ENCODE measurements at regions not wholly inside any gene's neighbourhood (a gene's known extent, or its start where the extent isn't known, plus 50 kb on each side); places are given as distances from the start of the nearest gene placed in this dataset.

DNA sequence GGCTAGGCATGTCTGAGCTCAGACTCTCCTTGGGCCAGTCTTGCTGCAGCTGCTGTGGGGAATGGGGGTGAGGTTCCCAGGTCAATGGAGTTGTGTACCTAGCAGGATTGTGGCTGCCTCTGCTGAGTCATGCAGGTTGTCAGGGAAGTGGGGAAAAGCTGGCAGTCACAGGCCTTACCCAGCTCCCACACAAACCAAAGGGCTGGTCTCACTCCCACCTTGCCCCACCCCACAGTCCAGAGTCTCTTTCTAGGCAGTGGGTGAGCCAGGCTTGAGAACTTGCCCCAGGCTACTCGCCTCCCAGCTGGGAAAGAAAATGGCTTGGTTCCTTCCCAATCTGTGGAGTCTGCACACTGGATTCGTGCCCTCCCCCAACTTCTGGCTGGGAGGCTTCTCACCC lies 65.7 kb downstream of the SCP2D1 start:
- TF ChIP-seq POLR2AphosphoS5 (IDR thresholded peaks at IDR 0.05; ENCODE audit: control insufficient read depth, insufficient read depth, low read depth, low read length): no peak
- TF ChIP-seq MYNN (IDR thresholded peaks at IDR 0.05): no peak
- TF ChIP-seq MYNN (CRISPR knock-in tag; IDR thresholded peaks at IDR 0.05): no peak
- no peak for TF ChIP-seq HDAC6 (IDR thresholded peaks at IDR 0.05; ENCODE audit: low read depth, low read length)
- no peak for TF ChIP-seq MYC (IDR thresholded peaks at IDR 0.05; ENCODE audit: low read depth, low read length)
- no peak for TF ChIP-seq MYC (CRISPR knock-in tag; IDR thresholded peaks at IDR 0.05; ENCODE audit: borderline replicate concordance, low read depth)
- no peak for TF ChIP-seq HMG20A (CRISPR knock-in tag; conservative IDR thresholded peaks at IDR 0.05)
- TF ChIP-seq, protein P1, sequence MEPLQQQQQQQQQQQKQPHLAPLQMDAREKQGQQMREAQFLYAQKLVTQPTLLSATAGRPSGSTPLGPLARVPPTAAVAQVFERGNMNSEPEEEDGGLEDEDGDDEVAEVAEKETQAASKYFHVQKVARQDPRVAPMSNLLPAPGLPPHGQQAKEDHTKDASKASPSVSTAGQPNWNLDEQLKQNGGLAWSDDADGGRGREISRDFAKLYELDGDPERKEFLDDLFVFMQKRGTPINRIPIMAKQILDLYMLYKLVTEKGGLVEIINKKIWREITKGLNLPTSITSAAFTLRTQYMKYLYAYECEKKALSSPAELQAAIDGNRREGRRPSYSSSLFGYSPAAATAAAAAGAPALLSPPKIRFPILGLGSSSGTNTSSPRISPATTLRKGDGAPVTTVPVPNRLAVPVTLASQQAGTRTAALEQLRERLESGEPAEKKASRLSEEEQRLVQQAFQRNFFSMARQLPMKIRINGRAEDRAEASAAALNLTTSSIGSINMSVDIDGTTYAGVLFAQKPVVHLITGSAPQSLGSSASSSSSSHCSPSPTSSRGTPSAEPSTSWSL (CRISPR knock-in tag; IDR thresholded peaks at IDR 0.05; ENCODE audit: borderline replicate concordance): no peak
- TF ChIP-seq RCOR1 (IDR thresholded peaks at IDR 0.05; ENCODE audit: borderline replicate concordance in 1 of 2, low read depth in 2 of 2, low read length in 2 of 2): no peak
- no peak for TF ChIP-seq RBFOX2 (IDR thresholded peaks at IDR 0.05; ENCODE audit: low read depth, low read length)
- no peak for TF ChIP-seq JUN (IDR thresholded peaks at IDR 0.05; ENCODE audit: borderline replicate concordance, low read depth, low read length)
- no peak for TF ChIP-seq JUN (CRISPR knock-in tag; IDR thresholded peaks at IDR 0.05; ENCODE audit: borderline replicate concordance)
- TF ChIP-seq POLR2G (IDR thresholded peaks at IDR 0.05; ENCODE audit: low read depth, low read length): no peak
- TF ChIP-seq SRSF1 (IDR thresholded peaks at IDR 0.05; ENCODE audit: low read depth, low read length): no peak
- no peak for TF ChIP-seq HNRNPUL1 (IDR thresholded peaks at IDR 0.05; ENCODE audit: low read length)
- TF ChIP-seq COPS2 (conservative IDR thresholded peaks at IDR 0.05): no peak
